Neural crest cell (in vitro differentiated cells): ENCODE measurements at regions not wholly inside any gene's neighbourhood (a gene's known extent, or its start where the extent isn't known, plus 50 kb on each side); places are given as distances from the start of the nearest gene placed in this dataset.

Source experiments
- DNase-seq: peaks from one replicate; pipeline ENCODE4 v3.0.0; 2021; ENCODE audit warnings: low read depth, mixed read lengths, low spot score
- H3K27ac Mint-ChIP-seq: one replicate; pipeline ENCODE4 v1.8.0; 2021; ENCODE audit warnings: mild to moderate bottlenecking, mixed read lengths; ENCODE audit not compliant: unreplicated experiment
- H3K27me3 Mint-ChIP-seq: 2 replicates; pipeline ENCODE4 v1.8.0; 2021; ENCODE audit warnings: low read depth, mild to moderate bottlenecking, mixed read lengths
- H3K36me3 Mint-ChIP-seq: 2 replicates; pipeline ENCODE4 v1.8.0; 2021; ENCODE audit warnings: low read depth, mild to moderate bottlenecking, mixed read lengths
- H3K4me1 Mint-ChIP-seq: 2 replicates; pipeline ENCODE4 v1.8.0; 2021; ENCODE audit warnings: mixed read lengths
- H3K4me3 Mint-ChIP-seq: one replicate; pipeline ENCODE4 v1.8.0; 2021; ENCODE audit warnings: mild to moderate bottlenecking, mixed read lengths
- H3K9me3 Mint-ChIP-seq: 2 replicates; pipeline ENCODE4 v1.8.0; 2021; ENCODE audit warnings: mixed read lengths
- TF ChIP-seq, protein P1 (sequence below): fragments of 200-600 bp; sonication (generic); conservative IDR thresholded peaks from 2 replicates; pipeline ENCODE4 v1.5.0; 2021; ENCODE audit warnings: antibody characterized with exemption, mild to moderate bottlenecking

DNA sequence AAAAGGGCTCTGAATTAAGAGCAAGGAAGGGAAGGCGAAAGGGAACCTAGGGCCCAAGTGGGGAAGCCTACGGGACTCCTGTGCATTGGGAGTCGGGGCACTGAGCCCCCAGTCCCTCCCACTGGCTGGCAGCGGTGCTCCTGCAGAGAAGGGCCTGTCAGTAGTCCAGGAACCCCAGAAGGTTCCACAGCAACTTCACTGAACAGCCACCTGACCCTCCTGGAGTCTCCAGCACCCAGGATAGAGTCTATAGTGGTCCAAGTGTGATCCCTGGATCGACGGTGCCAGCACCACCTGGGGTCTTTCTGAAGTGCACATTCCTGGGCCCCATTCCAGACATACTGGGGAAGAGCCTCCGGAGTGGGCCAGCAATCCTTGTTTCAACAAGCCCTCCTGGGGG lies 100.0 kb upstream of the B3GAT1 start:
- no peaks in the 10 kb centered on the region for H3K36me3 Mint-ChIP-seq
- TF ChIP-seq, protein P1, sequence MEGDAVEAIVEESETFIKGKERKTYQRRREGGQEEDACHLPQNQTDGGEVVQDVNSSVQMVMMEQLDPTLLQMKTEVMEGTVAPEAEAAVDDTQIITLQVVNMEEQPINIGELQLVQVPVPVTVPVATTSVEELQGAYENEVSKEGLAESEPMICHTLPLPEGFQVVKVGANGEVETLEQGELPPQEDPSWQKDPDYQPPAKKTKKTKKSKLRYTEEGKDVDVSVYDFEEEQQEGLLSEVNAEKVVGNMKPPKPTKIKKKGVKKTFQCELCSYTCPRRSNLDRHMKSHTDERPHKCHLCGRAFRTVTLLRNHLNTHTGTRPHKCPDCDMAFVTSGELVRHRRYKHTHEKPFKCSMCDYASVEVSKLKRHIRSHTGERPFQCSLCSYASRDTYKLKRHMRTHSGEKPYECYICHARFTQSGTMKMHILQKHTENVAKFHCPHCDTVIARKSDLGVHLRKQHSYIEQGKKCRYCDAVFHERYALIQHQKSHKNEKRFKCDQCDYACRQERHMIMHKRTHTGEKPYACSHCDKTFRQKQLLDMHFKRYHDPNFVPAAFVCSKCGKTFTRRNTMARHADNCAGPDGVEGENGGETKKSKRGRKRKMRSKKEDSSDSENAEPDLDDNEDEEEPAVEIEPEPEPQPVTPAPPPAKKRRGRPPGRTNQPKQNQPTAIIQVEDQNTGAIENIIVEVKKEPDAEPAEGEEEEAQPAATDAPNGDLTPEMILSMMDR, result no peak
- H3K27me3 Mint-ChIP-seq, result peaks cover 5% of the 10 kb centered on the region

DNA sequence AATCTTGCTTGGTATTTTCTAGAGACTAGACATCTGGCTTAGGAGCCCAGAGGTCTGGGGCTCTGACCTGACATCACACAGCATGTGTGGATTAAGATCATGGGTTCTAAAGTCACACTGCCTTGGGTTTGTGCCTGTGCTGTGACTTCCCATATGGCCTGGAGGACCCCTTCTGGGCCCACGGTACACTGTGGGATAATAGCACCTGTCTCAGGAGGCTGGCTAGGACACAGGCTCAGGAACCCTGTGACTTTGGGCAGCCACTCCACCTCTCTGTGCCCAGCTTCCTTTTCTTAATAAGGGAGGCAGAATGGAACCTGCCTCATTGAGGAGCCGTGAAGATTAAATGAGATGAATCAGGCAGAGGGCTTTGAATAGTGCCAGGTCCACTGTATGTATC lies 99.2 kb upstream of the B3GAT1 start:
- Mint-ChIP-seq H3K9me3 (no peaks in the 10 kb centered on the region), H3K4me1 (peaks cover under 1% of the 10 kb centered on the region), H3K36me3 (no peaks in the 10 kb centered on the region), H3K4me3 (no peak overlapping the region), H3K27ac (no peak overlapping the region), H3K27me3 (peaks cover 5% of the 10 kb centered on the region)
- no peak for DNase-seq
- TF ChIP-seq, protein P1, result no peak

More for the DNA sequence above, 100.0 kb upstream of the B3GAT1 start:
- Mint-ChIP-seq H3K27ac (no peak overlapping the region), H3K4me3 (no peak overlapping the region), H3K4me1 (peaks cover 7% of the 10 kb centered on the region), H3K9me3 (no peaks in the 10 kb centered on the region)
- no peak for DNase-seq

DNA sequence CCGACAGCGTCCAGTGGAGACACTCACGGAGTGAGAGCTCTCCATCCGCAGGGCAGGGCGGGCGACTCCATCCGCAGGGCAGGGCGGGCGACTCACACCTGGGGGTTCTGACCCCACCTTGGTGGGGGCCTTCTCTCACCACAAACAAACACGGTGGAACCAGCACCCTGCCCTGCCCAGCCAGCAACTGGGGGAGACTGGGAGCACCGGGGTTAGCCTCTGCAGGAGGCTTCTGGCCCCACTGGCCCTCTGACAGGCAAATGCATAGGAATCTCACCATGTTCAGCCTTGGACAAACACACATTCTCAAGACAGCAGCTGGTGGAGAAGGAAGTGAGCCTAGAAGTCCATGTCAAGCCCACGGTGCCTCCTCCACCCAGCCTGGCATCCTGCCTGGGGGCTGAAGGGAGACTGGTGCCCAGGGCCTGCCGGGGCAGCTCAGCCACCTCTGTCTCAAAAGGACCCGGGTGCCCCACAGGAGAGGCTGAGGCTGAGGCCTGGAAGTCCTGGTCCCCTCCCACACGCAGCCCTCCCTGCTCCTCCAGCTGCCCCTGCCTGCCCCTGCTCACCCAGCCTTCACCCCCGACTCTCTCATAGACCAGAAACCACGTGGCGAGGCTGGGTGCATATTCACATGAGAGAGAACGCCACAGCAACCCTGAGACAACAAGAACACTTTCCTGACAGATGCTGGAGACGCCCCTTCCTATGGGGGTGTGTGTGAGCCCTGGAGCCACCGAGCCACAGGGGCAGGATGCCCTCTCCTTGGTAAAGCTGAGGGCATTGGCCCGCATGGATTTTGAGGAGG lies 98.4 kb upstream of the B3GAT1 start:
- TF ChIP-seq, protein P1, result no peak
- no peaks in the 10 kb centered on the region for H3K36me3 Mint-ChIP-seq
- H3K4me1 Mint-ChIP-seq, result no peaks in the 10 kb centered on the region
- DNase-seq, result no peak
- H3K27me3 Mint-ChIP-seq, result peaks cover 5% of the 10 kb centered on the region
- H3K9me3 Mint-ChIP-seq, result no peaks in the 10 kb centered on the region
- no peak overlapping the region for H3K27ac Mint-ChIP-seq
- no peak overlapping the region for H3K4me3 Mint-ChIP-seq

DNA sequence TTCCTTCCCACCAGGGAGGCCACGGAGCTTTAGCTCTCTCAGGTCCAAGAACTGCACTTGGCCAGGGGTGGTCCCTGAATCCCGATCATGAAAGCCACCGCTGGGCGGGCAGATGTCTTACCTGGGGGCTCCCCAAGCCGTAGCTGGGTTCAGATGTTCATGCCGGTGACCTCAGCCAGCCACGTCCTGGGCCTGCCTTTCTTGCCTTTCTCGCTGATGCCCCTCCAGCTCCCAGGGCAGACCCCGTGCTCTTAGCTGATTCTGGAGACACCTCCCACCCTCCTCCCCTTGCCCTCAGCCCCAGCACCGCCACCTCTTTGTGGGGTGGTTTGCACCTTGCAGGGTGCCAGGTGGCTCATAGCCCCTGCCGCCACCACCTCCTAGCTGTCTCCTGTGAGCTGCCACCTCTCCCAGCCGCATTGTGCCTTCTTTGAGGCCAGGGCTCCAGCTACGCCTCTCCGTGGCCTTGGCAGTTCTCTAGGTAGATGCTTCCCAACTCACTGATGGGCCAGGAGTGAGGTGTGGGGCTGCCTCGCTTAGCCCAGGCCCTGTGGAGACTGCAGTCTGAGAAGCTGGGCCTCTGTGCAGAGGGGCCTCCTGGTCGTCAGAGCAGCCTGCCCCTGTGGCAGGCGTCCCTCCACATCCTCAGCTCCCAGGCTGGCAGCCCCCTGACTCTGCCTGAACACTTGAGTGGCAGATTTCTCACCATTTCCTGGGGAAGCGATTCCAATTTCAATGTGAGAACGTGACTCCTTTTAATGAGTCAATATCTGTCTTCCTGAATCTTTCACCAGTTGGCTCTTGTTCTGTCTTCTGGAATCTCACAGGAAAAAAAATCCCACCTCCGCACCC lies 97.6 kb upstream of the B3GAT1 start:
- DNase-seq, result no peak
- Mint-ChIP-seq H3K9me3 (no peaks in the 10 kb centered on the region), H3K4me3 (no peak overlapping the region), H3K4me1 (peaks cover 2% of the 10 kb centered on the region), H3K27me3 (peaks cover 5% of the 10 kb centered on the region), H3K27ac (no peak overlapping the region), H3K36me3 (no peaks in the 10 kb centered on the region)
- TF ChIP-seq, protein P1, result no peak

DNA sequence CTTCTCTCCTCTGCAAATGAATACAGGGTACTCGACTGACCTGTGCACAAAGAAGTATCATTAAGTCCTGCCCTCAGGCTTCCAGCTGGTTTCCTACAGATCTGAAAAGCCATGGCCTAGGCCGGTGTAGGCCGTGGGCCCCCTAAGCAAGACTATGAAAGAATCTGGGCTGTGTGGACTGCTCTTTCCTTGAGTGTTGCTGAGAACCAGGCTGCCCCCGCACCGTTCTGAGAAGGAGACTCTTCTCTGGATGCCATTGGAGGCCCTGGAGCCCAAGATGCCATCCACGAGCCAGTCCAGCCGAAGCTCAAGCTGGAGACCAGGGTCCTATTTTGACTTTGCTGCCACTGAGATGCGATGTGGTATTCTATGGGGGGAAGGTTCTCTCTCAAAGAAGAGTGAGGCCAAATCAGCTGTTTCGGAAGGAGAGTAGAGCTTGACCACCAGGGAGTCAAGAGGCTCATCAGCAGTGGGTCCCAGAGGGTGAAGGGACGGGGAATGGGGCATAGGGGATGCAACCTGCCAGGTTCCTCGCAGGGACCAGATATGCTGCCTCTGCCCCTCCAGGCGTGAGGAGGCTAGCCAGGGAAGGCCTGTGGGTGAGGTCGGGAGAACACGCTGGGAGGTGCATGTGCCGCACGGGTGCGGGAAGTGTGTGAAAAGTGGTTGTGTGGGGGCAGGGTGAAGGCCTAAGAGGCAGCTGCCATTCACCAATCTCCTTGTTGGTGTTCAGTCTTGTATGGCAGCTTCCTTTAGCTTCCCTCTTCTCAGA lies 96.4 kb upstream of the B3GAT1 start:
- no peak overlapping the region for H3K27ac Mint-ChIP-seq
- TF ChIP-seq, protein P1, result no peak
- peaks cover 12% of the 10 kb centered on the region for H3K4me1 Mint-ChIP-seq
- no peak overlapping the region for H3K4me3 Mint-ChIP-seq
- H3K9me3 Mint-ChIP-seq, result no peaks in the 10 kb centered on the region
- H3K36me3 Mint-ChIP-seq, result no peaks in the 10 kb centered on the region
- no peak for DNase-seq
- peaks cover 9% of the 10 kb centered on the region for H3K27me3 Mint-ChIP-seq
